ENCODE measurements at regions not wholly inside any gene's neighbourhood (a gene's known extent, or its start where the extent isn't known, plus 50 kb on each side); places are given as distances from the start of the nearest gene placed in this dataset.

DNA sequence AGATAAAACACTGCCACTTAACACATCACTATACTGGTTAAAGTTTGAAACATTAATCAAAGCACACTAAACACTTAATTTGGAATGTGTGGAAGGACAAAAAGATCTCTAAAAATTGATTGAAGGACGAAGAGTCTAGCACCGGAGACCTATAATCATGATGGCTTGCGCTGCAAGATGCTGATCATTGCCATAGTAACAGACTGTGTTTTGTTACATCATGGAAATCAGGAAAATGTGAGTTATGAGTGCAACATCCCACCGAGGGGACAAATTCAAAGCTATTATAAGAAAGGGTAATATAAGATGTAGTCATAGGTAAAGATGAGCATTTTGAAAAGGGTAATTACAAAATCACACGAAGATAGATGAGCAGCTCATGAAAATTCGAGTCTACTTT, 278.8 kb upstream of the CTNND2 start:
- H3K27me3 ChIP-seq (ENCODE audit: insufficient read depth, low read length, poor library complexity) = no peaks in the 10 kb centered on the region
- H2AFZ ChIP-seq (ENCODE audit: low read depth, low read length) = no peak overlapping the region
- no peaks in the 10 kb centered on the region for H4K20me1 ChIP-seq (ENCODE audit: insufficient read depth, low read length)
- no peak overlapping the region for H3K9ac ChIP-seq (ENCODE audit: low read depth, low read length)
- ATAC-seq (ENCODE audit: insufficient read depth, low read depth) (no peak), DNase-seq (no peak)
- no peak overlapping the region for H3K27ac ChIP-seq (ENCODE audit: low read length)
- no peak overlapping the region for H3K4me2 ChIP-seq (ENCODE audit: insufficient read depth, low read length)
- no peak overlapping the region for H3K4me3 ChIP-seq (ENCODE audit: low read depth in 1 of 2, low read length in 2 of 2)
- H3K79me2 ChIP-seq (ENCODE audit: insufficient read depth, low read length) = no peaks in the 10 kb centered on the region
- H3K4me1 ChIP-seq (ENCODE audit: insufficient read depth, low read length) = no peaks in the 10 kb centered on the region
- TF ChIP-seq EZH2 (IDR thresholded peaks at IDR 0.05; ENCODE audit: borderline replicate concordance, low read depth, low read length, severe bottlenecking) = no peak
- TF ChIP-seq, protein P1, sequence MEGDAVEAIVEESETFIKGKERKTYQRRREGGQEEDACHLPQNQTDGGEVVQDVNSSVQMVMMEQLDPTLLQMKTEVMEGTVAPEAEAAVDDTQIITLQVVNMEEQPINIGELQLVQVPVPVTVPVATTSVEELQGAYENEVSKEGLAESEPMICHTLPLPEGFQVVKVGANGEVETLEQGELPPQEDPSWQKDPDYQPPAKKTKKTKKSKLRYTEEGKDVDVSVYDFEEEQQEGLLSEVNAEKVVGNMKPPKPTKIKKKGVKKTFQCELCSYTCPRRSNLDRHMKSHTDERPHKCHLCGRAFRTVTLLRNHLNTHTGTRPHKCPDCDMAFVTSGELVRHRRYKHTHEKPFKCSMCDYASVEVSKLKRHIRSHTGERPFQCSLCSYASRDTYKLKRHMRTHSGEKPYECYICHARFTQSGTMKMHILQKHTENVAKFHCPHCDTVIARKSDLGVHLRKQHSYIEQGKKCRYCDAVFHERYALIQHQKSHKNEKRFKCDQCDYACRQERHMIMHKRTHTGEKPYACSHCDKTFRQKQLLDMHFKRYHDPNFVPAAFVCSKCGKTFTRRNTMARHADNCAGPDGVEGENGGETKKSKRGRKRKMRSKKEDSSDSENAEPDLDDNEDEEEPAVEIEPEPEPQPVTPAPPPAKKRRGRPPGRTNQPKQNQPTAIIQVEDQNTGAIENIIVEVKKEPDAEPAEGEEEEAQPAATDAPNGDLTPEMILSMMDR (IDR thresholded peaks at IDR 0.05; ENCODE audit: borderline replicate concordance, extremely low read depth, low read length, poor library complexity, severe bottlenecking) = no peak
- no peaks in the 10 kb centered on the region for H3K36me3 ChIP-seq (ENCODE audit: insufficient read depth, low read length)
- no peaks in the 10 kb centered on the region for H3K9me3 ChIP-seq (ENCODE audit: insufficient read depth, low read length, severe bottlenecking)

DNA sequence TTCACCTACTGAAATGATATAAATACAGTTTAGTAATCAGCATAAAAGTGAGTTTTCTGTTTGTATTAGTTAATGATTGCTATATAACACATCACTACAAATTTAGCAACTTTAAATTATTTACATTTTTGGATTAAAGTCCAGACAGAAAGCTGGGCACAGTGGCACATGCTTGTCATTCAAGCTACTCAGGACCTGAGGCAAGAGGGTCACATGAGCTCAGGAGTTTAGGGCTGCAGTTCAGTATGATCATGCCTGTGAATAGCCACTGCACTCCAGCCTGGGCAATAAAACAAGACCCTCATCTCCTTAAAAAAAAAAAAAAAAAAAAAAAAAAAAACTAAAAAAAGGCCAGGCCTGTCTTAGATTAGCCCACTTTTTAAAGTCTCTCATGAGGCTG, 273.6 kb upstream of the CTNND2 start:
- TF ChIP-seq EZH2 (IDR thresholded peaks at IDR 0.05; ENCODE audit: borderline replicate concordance, low read depth, low read length, severe bottlenecking) = no peak
- H3K4me3 ChIP-seq (ENCODE audit: low read depth in 1 of 2, low read length in 2 of 2) = no peak overlapping the region
- no peak overlapping the region for H3K27ac ChIP-seq (ENCODE audit: low read length)
- H3K27me3 ChIP-seq (ENCODE audit: insufficient read depth, low read length, poor library complexity) = no peaks in the 10 kb centered on the region
- H3K4me2 ChIP-seq (ENCODE audit: insufficient read depth, low read length) = no peak overlapping the region
- H3K9ac ChIP-seq (ENCODE audit: low read depth, low read length) = no peak overlapping the region
- no peaks in the 10 kb centered on the region for H4K20me1 ChIP-seq (ENCODE audit: insufficient read depth, low read length)
- ATAC-seq (ENCODE audit: insufficient read depth, low read depth) (no peak), DNase-seq (no peak)
- no peaks in the 10 kb centered on the region for H3K36me3 ChIP-seq (ENCODE audit: insufficient read depth, low read length)
- no peaks in the 10 kb centered on the region for H3K79me2 ChIP-seq (ENCODE audit: insufficient read depth, low read length)
- no peaks in the 10 kb centered on the region for H3K4me1 ChIP-seq (ENCODE audit: insufficient read depth, low read length)
- H3K9me3 ChIP-seq (ENCODE audit: insufficient read depth, low read length, severe bottlenecking) = no peaks in the 10 kb centered on the region
- H2AFZ ChIP-seq (ENCODE audit: low read depth, low read length) = no peak overlapping the region

DNA sequence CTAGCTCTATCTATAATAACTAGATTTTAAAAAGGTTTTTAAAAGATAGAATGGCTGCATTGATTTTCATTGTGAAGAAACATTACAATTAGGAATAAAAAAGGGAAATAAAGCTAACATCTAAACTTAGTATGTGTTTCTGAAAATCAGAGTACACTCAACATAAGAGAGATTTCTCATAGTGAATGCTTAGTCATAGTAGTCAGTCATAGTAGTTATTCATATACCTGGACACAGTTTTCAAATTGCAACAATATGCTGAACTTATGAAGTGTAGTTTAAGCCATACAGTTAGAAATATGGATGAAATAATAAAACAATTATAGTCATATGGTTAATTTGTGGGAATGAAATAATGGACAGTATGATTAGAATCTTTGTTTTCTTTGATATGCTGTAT, 273.0 kb upstream of the CTNND2 start:
- Histone ChIP-seq H3K27me3 (ENCODE audit: insufficient read depth, low read length, poor library complexity) (no peaks in the 10 kb centered on the region), H3K9ac (ENCODE audit: low read depth, low read length) (no peak overlapping the region)

DNA sequence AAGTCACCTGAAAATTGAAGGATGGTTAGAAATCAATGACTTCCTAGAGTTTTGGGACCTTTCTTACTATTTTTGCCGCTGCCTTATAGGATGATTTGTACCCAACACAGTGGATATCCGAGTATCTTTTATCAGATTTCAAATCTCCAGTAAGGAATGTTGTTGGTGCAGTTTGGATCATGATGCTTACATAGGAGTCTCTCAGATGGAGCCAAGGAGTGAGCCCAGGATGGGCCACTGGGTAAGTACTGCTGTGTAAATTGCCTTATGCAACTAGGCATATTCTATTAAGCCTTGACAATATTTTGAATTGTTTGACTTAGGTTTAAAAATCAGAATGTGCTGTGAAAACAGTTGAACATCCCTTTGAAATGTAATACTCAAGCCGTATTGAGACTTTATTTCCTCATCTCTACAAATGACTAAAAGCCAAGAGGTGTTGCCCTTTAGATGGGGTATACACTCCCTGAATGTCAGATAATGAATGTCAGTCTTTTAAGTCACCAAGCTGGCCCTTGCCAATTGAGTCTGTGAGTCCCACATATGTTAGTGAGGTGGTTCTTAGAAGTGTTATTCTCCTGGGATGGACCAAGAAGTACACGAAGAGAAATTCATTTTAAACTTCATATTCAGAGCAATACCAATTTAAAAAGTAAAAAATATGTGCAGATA, 271.8 kb upstream of the CTNND2 start:
- H3K4me1 ChIP-seq (ENCODE audit: insufficient read depth, low read length) = no peaks in the 10 kb centered on the region
- no peak overlapping the region for H3K9ac ChIP-seq (ENCODE audit: low read depth, low read length)
- no peaks in the 10 kb centered on the region for H3K27me3 ChIP-seq (ENCODE audit: insufficient read depth, low read length, poor library complexity)
- H3K79me2 ChIP-seq (ENCODE audit: insufficient read depth, low read length) = no peaks in the 10 kb centered on the region
- DNase-seq (no peak), ATAC-seq (ENCODE audit: insufficient read depth, low read depth) (no peak)
- H2AFZ ChIP-seq (ENCODE audit: low read depth, low read length) = no peak overlapping the region
- no peaks in the 10 kb centered on the region for H3K36me3 ChIP-seq (ENCODE audit: insufficient read depth, low read length)
- TF ChIP-seq, protein P1 (IDR thresholded peaks at IDR 0.05; ENCODE audit: borderline replicate concordance, extremely low read depth, low read length, poor library complexity, severe bottlenecking) = no peak
- no peak overlapping the region for H3K27ac ChIP-seq (ENCODE audit: low read length)
- no peak overlapping the region for H3K4me3 ChIP-seq (ENCODE audit: low read depth in 1 of 2, low read length in 2 of 2)
- H3K9me3 ChIP-seq (ENCODE audit: insufficient read depth, low read length, severe bottlenecking) = no peaks in the 10 kb centered on the region
- no peak overlapping the region for H3K4me2 ChIP-seq (ENCODE audit: insufficient read depth, low read length)
- H4K20me1 ChIP-seq (ENCODE audit: insufficient read depth, low read length) = no peaks in the 10 kb centered on the region

More for the DNA sequence above, 273.0 kb upstream of the CTNND2 start:
- DNase-seq (no peak), ATAC-seq (ENCODE audit: insufficient read depth, low read depth) (no peak)
- no peaks in the 10 kb centered on the region for H3K79me2 ChIP-seq (ENCODE audit: insufficient read depth, low read length)
- H3K36me3 ChIP-seq (ENCODE audit: insufficient read depth, low read length) = no peaks in the 10 kb centered on the region
- TF ChIP-seq, protein P1 (IDR thresholded peaks at IDR 0.05; ENCODE audit: borderline replicate concordance, extremely low read depth, low read length, poor library complexity, severe bottlenecking) = no peak
- no peak for TF ChIP-seq EZH2 (IDR thresholded peaks at IDR 0.05; ENCODE audit: borderline replicate concordance, low read depth, low read length, severe bottlenecking)
- no peaks in the 10 kb centered on the region for H4K20me1 ChIP-seq (ENCODE audit: insufficient read depth, low read length)
- H3K27ac ChIP-seq (ENCODE audit: low read length) = no peak overlapping the region
- H3K9me3 ChIP-seq (ENCODE audit: insufficient read depth, low read length, severe bottlenecking) = no peaks in the 10 kb centered on the region
- no peak overlapping the region for H3K4me2 ChIP-seq (ENCODE audit: insufficient read depth, low read length)
- no peak overlapping the region for H3K4me3 ChIP-seq (ENCODE audit: low read depth in 1 of 2, low read length in 2 of 2)
- H3K4me1 ChIP-seq (ENCODE audit: insufficient read depth, low read length) = no peaks in the 10 kb centered on the region
- no peak overlapping the region for H2AFZ ChIP-seq (ENCODE audit: low read depth, low read length)
